PC-3 (cell line): ENCODE measurements at regions not wholly inside any gene's neighbourhood (a gene's known extent, or its start where the extent isn't known, plus 50 kb on each side); places are given as distances from the start of the nearest gene placed in this dataset.

Experiments
- EZH2 ChIP-seq: fragments of 300-600 bp; sonication (generic); IDR thresholded peaks from one replicate; pipeline ENCODE4 v1.6.1; 2017; ENCODE audit warnings: antibody characterized with exemption, mild to moderate bottlenecking, low read length; ENCODE audit not compliant: unreplicated experiment
- TF ChIP-seq, protein P1 (sequence below): fragments of 300-600 bp; sonication (generic); conservative IDR thresholded peaks from 2 replicates; pipeline ENCODE4 v1.5.1; 2017; ENCODE audit warnings: antibody characterized with exemption, low read depth, mild to moderate bottlenecking, low read length

DNA sequence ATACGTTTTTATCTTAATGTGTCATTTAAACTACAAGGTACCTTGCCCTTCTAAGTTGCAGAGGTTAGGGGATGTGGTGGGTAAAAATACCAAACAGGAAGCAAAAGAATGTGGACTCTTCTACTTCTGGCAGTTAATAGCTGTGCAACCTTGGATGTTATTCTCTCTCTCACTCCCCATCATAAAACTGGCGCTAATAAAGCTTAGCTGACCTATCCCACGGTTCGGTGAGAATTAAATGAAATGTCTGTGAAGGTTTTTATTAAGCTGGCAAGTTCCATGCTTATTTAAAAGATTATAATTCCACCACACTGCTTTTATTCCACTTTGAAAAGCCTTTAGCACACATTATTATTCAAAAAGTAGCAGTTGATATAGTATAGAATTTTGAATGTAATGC lies 127.8 kb upstream of the SLC22A23 start:
- TF ChIP-seq, protein P1, sequence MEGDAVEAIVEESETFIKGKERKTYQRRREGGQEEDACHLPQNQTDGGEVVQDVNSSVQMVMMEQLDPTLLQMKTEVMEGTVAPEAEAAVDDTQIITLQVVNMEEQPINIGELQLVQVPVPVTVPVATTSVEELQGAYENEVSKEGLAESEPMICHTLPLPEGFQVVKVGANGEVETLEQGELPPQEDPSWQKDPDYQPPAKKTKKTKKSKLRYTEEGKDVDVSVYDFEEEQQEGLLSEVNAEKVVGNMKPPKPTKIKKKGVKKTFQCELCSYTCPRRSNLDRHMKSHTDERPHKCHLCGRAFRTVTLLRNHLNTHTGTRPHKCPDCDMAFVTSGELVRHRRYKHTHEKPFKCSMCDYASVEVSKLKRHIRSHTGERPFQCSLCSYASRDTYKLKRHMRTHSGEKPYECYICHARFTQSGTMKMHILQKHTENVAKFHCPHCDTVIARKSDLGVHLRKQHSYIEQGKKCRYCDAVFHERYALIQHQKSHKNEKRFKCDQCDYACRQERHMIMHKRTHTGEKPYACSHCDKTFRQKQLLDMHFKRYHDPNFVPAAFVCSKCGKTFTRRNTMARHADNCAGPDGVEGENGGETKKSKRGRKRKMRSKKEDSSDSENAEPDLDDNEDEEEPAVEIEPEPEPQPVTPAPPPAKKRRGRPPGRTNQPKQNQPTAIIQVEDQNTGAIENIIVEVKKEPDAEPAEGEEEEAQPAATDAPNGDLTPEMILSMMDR: no peak
- no peak for TF ChIP-seq EZH2
